ENCODE measurements at regions not wholly inside any gene's neighbourhood (a gene's known extent, or its start where the extent isn't known, plus 50 kb on each side); places are given as distances from the start of the nearest gene placed in this dataset.

DNA sequence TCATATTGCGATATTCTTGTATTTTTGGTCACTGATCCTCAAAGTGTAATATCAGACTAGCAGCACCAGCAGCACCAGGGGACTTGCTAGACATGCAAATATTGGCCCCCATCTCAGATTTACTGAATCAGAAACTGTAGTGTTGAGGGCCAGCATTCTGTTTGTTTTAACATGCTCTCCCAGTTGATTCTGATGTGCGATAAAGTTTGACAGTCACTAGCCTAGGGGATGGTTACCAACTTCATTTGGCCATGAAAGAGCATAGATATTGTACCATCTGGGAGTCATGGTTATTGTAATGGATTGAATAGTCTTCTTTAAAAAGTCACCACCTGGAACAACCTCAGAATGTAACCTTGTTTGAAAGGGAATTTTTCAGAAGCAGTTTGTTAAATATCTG lies 1090.4 kb upstream of the RAG2 start:
- POLR2A ChIA-PET, result no interaction called here
- DNase-seq (ENCODE audit: low spot score) (no peak), ATAC-seq (no peak)
- Mint-ChIP-seq H3K27me3 (ENCODE audit: low read depth) (no peaks in the 10 kb centered on the region; the same call in 1 of the 2 replicates), H3K4me3 (no peak overlapping the region), H3K4me1 (no peaks in the 10 kb centered on the region), H3K36me3 (peaks cover 34% of the 10 kb centered on the region), H3K27ac (no peak overlapping the region), H3K9me3 (peaks cover 67% of the 10 kb centered on the region)
- TF ChIP-seq RELA (CRISPR knock-in tag; IDR thresholded peaks at IDR 0.05; ENCODE audit: borderline replicate concordance) (no peak), TEAD1 (CRISPR knock-in tag; IDR thresholded peaks at IDR 0.05) (no peak), ZNF138 (CRISPR knock-in tag; conservative IDR thresholded peaks at IDR 0.05) (no peak), TCF7 (CRISPR knock-in tag; IDR thresholded peaks at IDR 0.05; ENCODE audit: low read depth) (no peak), RORB (CRISPR knock-in tag; IDR thresholded peaks at IDR 0.05) (no peak)
- TF ChIP-seq, protein P1, sequence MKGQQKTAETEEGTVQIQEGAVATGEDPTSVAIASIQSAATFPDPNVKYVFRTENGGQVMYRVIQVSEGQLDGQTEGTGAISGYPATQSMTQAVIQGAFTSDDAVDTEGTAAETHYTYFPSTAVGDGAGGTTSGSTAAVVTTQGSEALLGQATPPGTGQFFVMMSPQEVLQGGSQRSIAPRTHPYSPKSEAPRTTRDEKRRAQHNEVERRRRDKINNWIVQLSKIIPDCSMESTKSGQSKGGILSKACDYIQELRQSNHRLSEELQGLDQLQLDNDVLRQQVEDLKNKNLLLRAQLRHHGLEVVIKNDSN (CRISPR knock-in tag; IDR thresholded peaks at IDR 0.05), result no peak
- TF ChIP-seq, protein P2, sequence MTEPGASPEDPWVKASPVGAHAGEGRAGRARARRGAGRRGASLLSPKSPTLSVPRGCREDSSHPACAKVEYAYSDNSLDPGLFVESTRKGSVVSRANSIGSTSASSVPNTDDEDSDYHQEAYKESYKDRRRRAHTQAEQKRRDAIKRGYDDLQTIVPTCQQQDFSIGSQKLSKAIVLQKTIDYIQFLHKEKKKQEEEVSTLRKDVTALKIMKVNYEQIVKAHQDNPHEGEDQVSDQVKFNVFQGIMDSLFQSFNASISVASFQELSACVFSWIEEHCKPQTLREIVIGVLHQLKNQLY (CRISPR knock-in tag; IDR thresholded peaks at IDR 0.05), result no peak
- TF ChIP-seq, protein P3, sequence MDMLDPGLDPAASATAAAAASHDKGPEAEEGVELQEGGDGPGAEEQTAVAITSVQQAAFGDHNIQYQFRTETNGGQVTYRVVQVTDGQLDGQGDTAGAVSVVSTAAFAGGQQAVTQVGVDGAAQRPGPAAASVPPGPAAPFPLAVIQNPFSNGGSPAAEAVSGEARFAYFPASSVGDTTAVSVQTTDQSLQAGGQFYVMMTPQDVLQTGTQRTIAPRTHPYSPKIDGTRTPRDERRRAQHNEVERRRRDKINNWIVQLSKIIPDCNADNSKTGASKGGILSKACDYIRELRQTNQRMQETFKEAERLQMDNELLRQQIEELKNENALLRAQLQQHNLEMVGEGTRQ (CRISPR knock-in tag; IDR thresholded peaks at IDR 0.05), result no peak
- CTCF ChIA-PET, result no interaction called here

DNA sequence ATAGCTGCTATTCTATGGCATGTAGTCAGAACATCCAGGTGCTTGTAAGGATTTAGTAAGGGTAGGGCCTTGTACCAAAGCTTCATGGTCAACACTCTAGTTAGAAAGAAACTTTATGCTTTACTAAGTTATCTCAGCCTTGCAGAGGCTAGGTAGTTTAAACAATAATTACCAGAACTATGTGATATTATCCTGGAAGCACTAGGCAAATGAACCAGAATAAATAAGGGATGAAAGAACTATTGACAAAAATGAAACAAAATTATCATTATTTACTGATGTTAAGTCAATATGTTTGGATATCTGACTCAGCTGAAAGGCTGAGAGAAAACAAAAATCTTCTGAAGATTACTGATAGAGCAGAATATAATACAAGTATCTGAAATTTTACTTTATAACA lies 1089.1 kb upstream of the RAG2 start:
- TF ChIP-seq SOX15 (CRISPR knock-in tag; IDR thresholded peaks at IDR 0.05), result no peak
- ATAC-seq (no peak), DNase-seq (ENCODE audit: low spot score) (no peak)
- H3K27ac Mint-ChIP-seq, result no peak overlapping the region
- ChIA-PET POLR2A (no interaction called here), CTCF (no interaction called here)
- H3K36me3 Mint-ChIP-seq, result peaks cover 37% of the 10 kb centered on the region
- H3K4me1 Mint-ChIP-seq, result no peaks in the 10 kb centered on the region
- peaks cover 69% of the 10 kb centered on the region for H3K9me3 Mint-ChIP-seq
- no peaks in the 10 kb centered on the region; the same call in 1 of the 2 replicates for H3K27me3 Mint-ChIP-seq (ENCODE audit: low read depth)
- no peak overlapping the region for H3K4me3 Mint-ChIP-seq

DNA sequence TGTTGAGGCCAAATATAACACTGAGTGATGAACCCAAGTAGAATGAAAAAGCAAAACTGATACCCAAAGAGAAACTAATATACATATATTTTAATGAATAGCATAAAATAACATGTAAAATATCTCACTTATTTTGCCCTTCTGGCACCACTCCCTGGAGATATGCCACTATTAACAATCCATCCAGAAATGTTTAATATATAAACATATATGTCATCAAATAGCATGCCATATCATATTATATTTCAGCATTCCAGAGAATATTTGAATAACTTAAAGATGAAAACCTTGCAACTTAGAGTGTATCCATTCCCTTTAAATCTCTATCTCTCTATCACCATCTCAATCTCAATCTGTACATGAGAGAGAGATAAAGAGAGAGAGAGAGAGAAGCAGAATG lies 1073.3 kb upstream of the RAG2 start:
- Mint-ChIP-seq H3K27ac (no peak overlapping the region), H3K9me3 (peaks cover 55% of the 10 kb centered on the region), H3K4me3 (no peak overlapping the region), H3K36me3 (peaks cover 33% of the 10 kb centered on the region), H3K4me1 (no peaks in the 10 kb centered on the region), H3K27me3 (ENCODE audit: low read depth) (no peaks in the 10 kb centered on the region; the same call in 1 of the 2 replicates)
- TF ChIP-seq FOXJ3 (CRISPR knock-in tag; IDR thresholded peaks at IDR 0.05; ENCODE audit: borderline replicate concordance), result no peak
- no peak for TF ChIP-seq ZNF423 (CRISPR knock-in tag; IDR thresholded peaks at IDR 0.05)
- CTCF ChIA-PET, result no interaction called here
- ATAC-seq (no peak), DNase-seq (ENCODE audit: low spot score) (no peak)
- POLR2A ChIA-PET, result no interaction called here

DNA sequence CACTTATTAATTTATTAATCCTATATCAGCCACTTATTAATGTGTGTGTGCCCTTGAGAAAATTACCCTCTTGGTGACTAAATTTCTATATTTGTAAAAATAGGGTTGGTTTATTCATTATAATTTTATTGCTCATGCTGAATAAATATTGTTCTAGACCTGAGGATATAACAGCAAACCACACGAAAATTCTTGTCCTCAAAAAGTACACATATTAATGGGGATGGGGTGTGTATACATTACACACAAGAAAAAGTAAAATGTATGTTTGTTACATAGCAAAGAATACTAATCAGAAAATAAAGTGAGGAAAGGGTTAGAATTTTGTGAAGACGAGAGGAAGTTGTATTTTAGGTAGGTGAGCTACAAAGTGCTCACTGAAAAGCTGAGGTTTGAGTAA lies 1068.9 kb upstream of the RAG2 start:
- no peaks in the 10 kb centered on the region; the same call in none of the 2 replicates for H3K27me3 Mint-ChIP-seq (ENCODE audit: low read depth)
- no peaks in the 10 kb centered on the region for H3K4me1 Mint-ChIP-seq
- H3K9me3 Mint-ChIP-seq, result peaks cover 47% of the 10 kb centered on the region
- CTCF ChIA-PET, result no interaction called here
- DNase-seq (ENCODE audit: low spot score), result no peak
- peaks cover 31% of the 10 kb centered on the region for H3K36me3 Mint-ChIP-seq
- H3K27ac Mint-ChIP-seq, result no peak overlapping the region
- no peak overlapping the region for H3K4me3 Mint-ChIP-seq
- POLR2A ChIA-PET, result no interaction called here
- ATAC-seq, result no peak
- TF ChIP-seq, protein P4, sequence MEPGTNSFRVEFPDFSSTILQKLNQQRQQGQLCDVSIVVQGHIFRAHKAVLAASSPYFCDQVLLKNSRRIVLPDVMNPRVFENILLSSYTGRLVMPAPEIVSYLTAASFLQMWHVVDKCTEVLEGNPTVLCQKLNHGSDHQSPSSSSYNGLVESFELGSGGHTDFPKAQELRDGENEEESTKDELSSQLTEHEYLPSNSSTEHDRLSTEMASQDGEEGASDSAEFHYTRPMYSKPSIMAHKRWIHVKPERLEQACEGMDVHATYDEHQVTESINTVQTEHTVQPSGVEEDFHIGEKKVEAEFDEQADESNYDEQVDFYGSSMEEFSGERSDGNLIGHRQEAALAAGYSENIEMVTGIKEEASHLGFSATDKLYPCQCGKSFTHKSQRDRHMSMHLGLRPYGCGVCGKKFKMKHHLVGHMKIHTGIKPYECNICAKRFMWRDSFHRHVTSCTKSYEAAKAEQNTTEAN (CRISPR knock-in tag; IDR thresholded peaks at IDR 0.05), result no peak
- TF ChIP-seq, protein P5, sequence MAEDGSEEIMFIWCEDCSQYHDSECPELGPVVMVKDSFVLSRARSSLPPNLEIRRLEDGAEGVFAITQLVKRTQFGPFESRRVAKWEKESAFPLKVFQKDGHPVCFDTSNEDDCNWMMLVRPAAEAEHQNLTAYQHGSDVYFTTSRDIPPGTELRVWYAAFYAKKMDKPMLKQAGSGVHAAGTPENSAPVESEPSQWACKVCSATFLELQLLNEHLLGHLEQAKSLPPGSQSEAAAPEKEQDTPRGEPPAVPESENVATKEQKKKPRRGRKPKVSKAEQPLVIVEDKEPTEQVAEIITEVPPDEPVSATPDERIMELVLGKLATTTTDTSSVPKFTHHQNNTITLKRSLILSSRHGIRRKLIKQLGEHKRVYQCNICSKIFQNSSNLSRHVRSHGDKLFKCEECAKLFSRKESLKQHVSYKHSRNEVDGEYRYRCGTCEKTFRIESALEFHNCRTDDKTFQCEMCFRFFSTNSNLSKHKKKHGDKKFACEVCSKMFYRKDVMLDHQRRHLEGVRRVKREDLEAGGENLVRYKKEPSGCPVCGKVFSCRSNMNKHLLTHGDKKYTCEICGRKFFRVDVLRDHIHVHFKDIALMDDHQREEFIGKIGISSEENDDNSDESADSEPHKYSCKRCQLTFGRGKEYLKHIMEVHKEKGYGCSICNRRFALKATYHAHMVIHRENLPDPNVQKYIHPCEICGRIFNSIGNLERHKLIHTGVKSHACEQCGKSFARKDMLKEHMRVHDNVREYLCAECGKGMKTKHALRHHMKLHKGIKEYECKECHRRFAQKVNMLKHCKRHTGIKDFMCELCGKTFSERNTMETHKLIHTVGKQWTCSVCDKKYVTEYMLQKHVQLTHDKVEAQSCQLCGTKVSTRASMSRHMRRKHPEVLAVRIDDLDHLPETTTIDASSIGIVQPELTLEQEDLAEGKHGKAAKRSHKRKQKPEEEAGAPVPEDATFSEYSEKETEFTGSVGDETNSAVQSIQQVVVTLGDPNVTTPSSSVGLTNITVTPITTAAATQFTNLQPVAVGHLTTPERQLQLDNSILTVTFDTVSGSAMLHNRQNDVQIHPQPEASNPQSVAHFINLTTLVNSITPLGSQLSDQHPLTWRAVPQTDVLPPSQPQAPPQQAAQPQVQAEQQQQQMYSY (CRISPR knock-in tag; IDR thresholded peaks at IDR 0.05), result no peak
- TF ChIP-seq ZNF138 (CRISPR knock-in tag; conservative IDR thresholded peaks at IDR 0.05), result no peak
- TF ChIP-seq MYBL2 (CRISPR knock-in tag; IDR thresholded peaks at IDR 0.05), result no peak
- no peak for TF ChIP-seq ZNF232 (CRISPR knock-in tag; IDR thresholded peaks at IDR 0.05)
- TF ChIP-seq, protein P6, sequence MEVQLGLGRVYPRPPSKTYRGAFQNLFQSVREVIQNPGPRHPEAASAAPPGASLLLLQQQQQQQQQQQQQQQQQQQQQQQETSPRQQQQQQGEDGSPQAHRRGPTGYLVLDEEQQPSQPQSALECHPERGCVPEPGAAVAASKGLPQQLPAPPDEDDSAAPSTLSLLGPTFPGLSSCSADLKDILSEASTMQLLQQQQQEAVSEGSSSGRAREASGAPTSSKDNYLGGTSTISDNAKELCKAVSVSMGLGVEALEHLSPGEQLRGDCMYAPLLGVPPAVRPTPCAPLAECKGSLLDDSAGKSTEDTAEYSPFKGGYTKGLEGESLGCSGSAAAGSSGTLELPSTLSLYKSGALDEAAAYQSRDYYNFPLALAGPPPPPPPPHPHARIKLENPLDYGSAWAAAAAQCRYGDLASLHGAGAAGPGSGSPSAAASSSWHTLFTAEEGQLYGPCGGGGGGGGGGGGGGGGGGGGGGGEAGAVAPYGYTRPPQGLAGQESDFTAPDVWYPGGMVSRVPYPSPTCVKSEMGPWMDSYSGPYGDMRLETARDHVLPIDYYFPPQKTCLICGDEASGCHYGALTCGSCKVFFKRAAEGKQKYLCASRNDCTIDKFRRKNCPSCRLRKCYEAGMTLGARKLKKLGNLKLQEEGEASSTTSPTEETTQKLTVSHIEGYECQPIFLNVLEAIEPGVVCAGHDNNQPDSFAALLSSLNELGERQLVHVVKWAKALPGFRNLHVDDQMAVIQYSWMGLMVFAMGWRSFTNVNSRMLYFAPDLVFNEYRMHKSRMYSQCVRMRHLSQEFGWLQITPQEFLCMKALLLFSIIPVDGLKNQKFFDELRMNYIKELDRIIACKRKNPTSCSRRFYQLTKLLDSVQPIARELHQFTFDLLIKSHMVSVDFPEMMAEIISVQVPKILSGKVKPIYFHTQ (CRISPR knock-in tag; IDR thresholded peaks at IDR 0.05), result no peak
- no peak for TF ChIP-seq GTF2I (CRISPR knock-in tag; conservative IDR thresholded peaks at IDR 0.05)
- TF ChIP-seq, protein P7, sequence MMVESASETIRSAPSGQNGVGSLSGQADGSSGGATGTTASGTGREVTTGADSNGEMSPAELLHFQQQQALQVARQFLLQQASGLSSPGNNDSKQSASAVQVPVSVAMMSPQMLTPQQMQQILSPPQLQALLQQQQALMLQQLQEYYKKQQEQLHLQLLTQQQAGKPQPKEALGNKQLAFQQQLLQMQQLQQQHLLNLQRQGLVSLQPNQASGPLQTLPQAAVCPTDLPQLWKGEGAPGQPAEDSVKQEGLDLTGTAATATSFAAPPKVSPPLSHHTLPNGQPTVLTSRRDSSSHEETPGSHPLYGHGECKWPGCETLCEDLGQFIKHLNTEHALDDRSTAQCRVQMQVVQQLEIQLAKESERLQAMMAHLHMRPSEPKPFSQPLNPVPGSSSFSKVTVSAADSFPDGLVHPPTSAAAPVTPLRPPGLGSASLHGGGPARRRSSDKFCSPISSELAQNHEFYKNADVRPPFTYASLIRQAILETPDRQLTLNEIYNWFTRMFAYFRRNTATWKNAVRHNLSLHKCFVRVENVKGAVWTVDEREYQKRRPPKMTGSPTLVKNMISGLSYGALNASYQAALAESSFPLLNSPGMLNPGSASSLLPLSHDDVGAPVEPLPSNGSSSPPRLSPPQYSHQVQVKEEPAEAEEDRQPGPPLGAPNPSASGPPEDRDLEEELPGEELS (CRISPR knock-in tag; IDR thresholded peaks at IDR 0.05), result no peak

Data from WTC11 (cell line).